ENCODE measurements at regions not wholly inside any gene's neighbourhood (a gene's known extent, or its start where the extent isn't known, plus 50 kb on each side); places are given as distances from the start of the nearest gene placed in this dataset.

- no peak for DNase-seq
- Mint-ChIP-seq H3K27ac (ENCODE audit: unreplicated experiment) (no peak overlapping the region), H3K4me3 (ENCODE audit: low read depth, unreplicated experiment) (no peak overlapping the region), H3K27me3 (ENCODE audit: unreplicated experiment) (no peaks in the 10 kb centered on the region), H3K4me1 (ENCODE audit: low read depth, unreplicated experiment) (no peaks in the 10 kb centered on the region), H3K9me3 (ENCODE audit: low read depth, unreplicated experiment) (peaks cover 8% of the 10 kb centered on the region), H3K36me3 (ENCODE audit: insufficient read depth, unreplicated experiment) (no peaks in the 10 kb centered on the region)
- intact Hi-C loops (cut with micrococcal nuclease; ENCODE audit: unreplicated experiment): no loop called here
- TF ChIP-seq CTCF (IDR thresholded peaks at IDR 0.05; ENCODE audit: unreplicated experiment): no peak
- CTCF ChIA-PET: no interaction called here
- no TSS peak for BruUV-seq (replicated peaks)
These were observed 219.7 kb downstream of the DTWD2 start for GRCh38 chr5:118768607-118769175.

GRCh38 chr5:118762291-118762690 lies 226.1 kb downstream of the DTWD2 start:
- no peak for DNase-seq
- no TSS peak for BruUV-seq (replicated peaks)
- H3K4me1 Mint-ChIP-seq (ENCODE audit: low read depth, unreplicated experiment): no peaks in the 10 kb centered on the region
- CTCF ChIA-PET: no interaction called here
- no peak overlapping the region for H3K4me3 Mint-ChIP-seq (ENCODE audit: low read depth, unreplicated experiment)
- H3K27ac Mint-ChIP-seq (ENCODE audit: unreplicated experiment): no peak overlapping the region
- peaks cover 4% of the 10 kb centered on the region for H3K9me3 Mint-ChIP-seq (ENCODE audit: low read depth, unreplicated experiment)
- no peak for TF ChIP-seq CTCF (IDR thresholded peaks at IDR 0.05; ENCODE audit: unreplicated experiment)
- H3K36me3 Mint-ChIP-seq (ENCODE audit: insufficient read depth, unreplicated experiment): no peaks in the 10 kb centered on the region
- no peaks in the 10 kb centered on the region for H3K27me3 Mint-ChIP-seq (ENCODE audit: unreplicated experiment)
- intact Hi-C loops (cut with micrococcal nuclease; ENCODE audit: unreplicated experiment): no loop called here

GRCh38 chr5:118761814-118762213 lies 226.5 kb downstream of the DTWD2 start:
- Mint-ChIP-seq H3K4me1 (ENCODE audit: low read depth, unreplicated experiment) (no peaks in the 10 kb centered on the region), H3K36me3 (ENCODE audit: insufficient read depth, unreplicated experiment) (no peaks in the 10 kb centered on the region), H3K27me3 (ENCODE audit: unreplicated experiment) (no peaks in the 10 kb centered on the region), H3K9me3 (ENCODE audit: low read depth, unreplicated experiment) (peaks cover 4% of the 10 kb centered on the region), H3K4me3 (ENCODE audit: low read depth, unreplicated experiment) (no peak overlapping the region), H3K27ac (ENCODE audit: unreplicated experiment) (no peak overlapping the region)
- CTCF ChIA-PET: no interaction called here
- DNase-seq: no peak
- no peak for TF ChIP-seq CTCF (IDR thresholded peaks at IDR 0.05; ENCODE audit: unreplicated experiment)
- no TSS peak for BruUV-seq (replicated peaks)
- intact Hi-C loops (cut with micrococcal nuclease; ENCODE audit: unreplicated experiment): no loop called here

- no peak for DNase-seq
- CTCF ChIA-PET: no interaction called here
- no TSS peak for BruUV-seq (replicated peaks)
- Mint-ChIP-seq H3K27me3 (ENCODE audit: unreplicated experiment) (no peaks in the 10 kb centered on the region), H3K9me3 (ENCODE audit: low read depth, unreplicated experiment) (no peaks in the 10 kb centered on the region), H3K36me3 (ENCODE audit: insufficient read depth, unreplicated experiment) (no peaks in the 10 kb centered on the region), H3K4me3 (ENCODE audit: low read depth, unreplicated experiment) (no peak overlapping the region), H3K27ac (ENCODE audit: unreplicated experiment) (no peak overlapping the region), H3K4me1 (ENCODE audit: low read depth, unreplicated experiment) (no peaks in the 10 kb centered on the region)
- intact Hi-C loops (cut with micrococcal nuclease; ENCODE audit: unreplicated experiment): no loop called here
- no peak for TF ChIP-seq CTCF (IDR thresholded peaks at IDR 0.05; ENCODE audit: unreplicated experiment)
These were observed 235.4 kb downstream of the DTWD2 start for GRCh38 chr5:118752969-118753368.
